Skeletal muscle satellite cell (primary cell): ENCODE measurements at regions not wholly inside any gene's neighbourhood (a gene's known extent, or its start where the extent isn't known, plus 50 kb on each side); places are given as distances from the start of the nearest gene placed in this dataset. TPM values are rescaled to one million over a fixed set of nuclear protein-coding genes. Genes with fewer than 3 reads are reported as not detected.

Experiments
- small RNA-seq: library from RNA; depleted of rRNA; stranded (forward); fragments of <200 nt; gene quantifications from one replicate; pipeline ENCODE3, GENCODE V24; 2012

Small RNA genes in the stretch of these regions (small RNA-seq; reads per million reads assigned to genes)
- gene AC044792.1 = not detected
